HL-60 (cell line): ENCODE measurements at regions not wholly inside any gene's neighbourhood (a gene's known extent, or its start where the extent isn't known, plus 50 kb on each side); places are given as distances from the start of the nearest gene placed in this dataset.

Experiments
- DNase-seq, 2 experiments: peaks; one replicate each; pipeline ENCODE4 v3.0.0-alpha.2; 2010 to 2020; ENCODE audit warnings: low read depth in 1 of 2, low spot score in 1 of 2
- H3K27ac ChIP-seq: fragments of 250-450 bp; sonication (Bioruptor Pico); replicated peaks from 2 replicates; pipeline ENCODE4 v1.5.1; 2020; ENCODE audit warnings: mild to moderate bottlenecking, moderate library complexity
- H3K27me3 ChIP-seq: fragments of 250-450 bp; sonication (Bioruptor Pico); 2 replicates; pipeline ENCODE4 v1.5.1; 2021; ENCODE audit warnings: mild to moderate bottlenecking, moderate library complexity; ENCODE audit not compliant: insufficient read depth, poor library complexity, severe bottlenecking
- H3K4me3 ChIP-seq: replicated peaks from 2 replicates; pipeline ENCODE4 v1.5.1; 2011; ENCODE audit warnings: mild to moderate bottlenecking, control low read depth, low read length; ENCODE audit not compliant: insufficient read depth
- CTCF ChIP-seq: IDR thresholded peaks from one replicate; pipeline ENCODE4 v1.5.1; 2011; ENCODE audit warnings: low read length, control low read depth, inconsistent platforms; ENCODE audit not compliant: insufficient read depth
- GABPA ChIP-seq: IDR thresholded peaks from 2 replicates; pipeline ENCODE4 v1.6.1; 2012; ENCODE audit warnings: low read depth
- POLR2AphosphoS5 ChIP-seq: IDR thresholded peaks from 2 replicates; pipeline ENCODE4 v1.6.1; 2012; ENCODE audit warnings: low read depth
- REST ChIP-seq: IDR thresholded peaks from 2 replicates; pipeline ENCODE4 v1.6.1; 2012; ENCODE audit warnings: low read depth; ENCODE audit not compliant: insufficient replicate concordance
- SPI1 ChIP-seq: IDR thresholded peaks from 2 replicates; pipeline ENCODE4 v1.6.1; 2012; ENCODE audit warnings: low read depth, mild to moderate bottlenecking, borderline replicate concordance

- Histone ChIP-seq H3K4me3 (no peak overlapping the region), H3K27ac (no peak overlapping the region), H3K27me3 (no peaks in the 10 kb centered on the region)
- DNase-seq: no peak
- TF ChIP-seq REST (no peak), POLR2AphosphoS5 (no peak), CTCF (no peak), GABPA (no peak), SPI1 (no peak)
Measured at GRCh38 chr9:81411961-81412360, 277.4 kb downstream of the TLE1 start.

- no peak for TF ChIP-seq POLR2AphosphoS5
- Histone ChIP-seq H3K4me3 (no peak overlapping the region), H3K27me3 (no peaks in the 10 kb centered on the region), H3K27ac (no peak overlapping the region)
- no peak for DNase-seq
Measured at GRCh38 chr9:81410201-81410600, 279.1 kb downstream of the TLE1 start.

GRCh38 chr9:81408951-81409350 is 280.4 kb downstream of the TLE1 start:
- H3K27me3 ChIP-seq: no peaks in the 10 kb centered on the region
- TF ChIP-seq REST (no peak), GABPA (no peak), CTCF (no peak), SPI1 (0 out of 2 replicates have a peak, but pooled peaks have one; percentile 1)

GRCh38 chr9:81404931-81405598 is 284.3 kb downstream of the TLE1 start:
- no peaks in the 10 kb centered on the region for H3K27me3 ChIP-seq
- no peak for DNase-seq
- TF ChIP-seq GABPA: no peak
- H3K4me3 ChIP-seq: no peak overlapping the region
- no peak overlapping the region for H3K27ac ChIP-seq

More at GRCh38 chr9:81408951-81409350, 280.4 kb downstream of the TLE1 start:
- Histone ChIP-seq H3K27ac (no peak overlapping the region), H3K4me3 (no peak overlapping the region)
- DNase-seq: peak in 1 of 2 experiments; percentile 13
